Calu3 (cell line): ENCODE measurements at regions not wholly inside any gene's neighbourhood (a gene's known extent, or its start where the extent isn't known, plus 50 kb on each side); places are given as distances from the start of the nearest gene placed in this dataset.

Experiments used
- BruUV-seq: library from RNA; stranded (reverse); fragments of 400-500 nt; replicated peaks from 2 replicates; lab custom pipeline; 2021; lab: Mats Ljungman, UMichigan
- CTCF ChIA-PET: fragments of 300-600 bp; sonication (Branson Sonifier 250); formaldehyde crosslinking; loops from one replicate; lab custom pipeline; 2022; ENCODE audit warnings: antibody characterized with exemption; lab: Charles Lee
- DNase-seq: peaks from one replicate; pipeline ENCODE4 v3.0.0; 2022
- H3K27ac Mint-ChIP-seq: one replicate; pipeline ENCODE4 v1.8.0; 2022; ENCODE audit warnings: mixed read lengths; ENCODE audit not compliant: unreplicated experiment
- H3K27me3 Mint-ChIP-seq: one replicate; pipeline ENCODE4 v1.8.0; 2022; ENCODE audit warnings: mixed read lengths; ENCODE audit not compliant: unreplicated experiment
- H3K36me3 Mint-ChIP-seq: one replicate; pipeline ENCODE4 v1.8.0; 2022; ENCODE audit warnings: mild to moderate bottlenecking, moderate library complexity, mixed read lengths; ENCODE audit not compliant: insufficient read depth, unreplicated experiment
- H3K4me1 Mint-ChIP-seq: one replicate; pipeline ENCODE4 v1.8.0; 2022; ENCODE audit warnings: mild to moderate bottlenecking, low read depth, mixed read lengths; ENCODE audit not compliant: unreplicated experiment
- H3K4me3 Mint-ChIP-seq: one replicate; pipeline ENCODE4 v1.8.0; 2022; ENCODE audit warnings: mild to moderate bottlenecking, low read depth, moderate library complexity, mixed read lengths; ENCODE audit not compliant: unreplicated experiment
- H3K9me3 Mint-ChIP-seq: one replicate; pipeline ENCODE4 v1.8.0; 2022; ENCODE audit warnings: low read depth, mixed read lengths; ENCODE audit not compliant: unreplicated experiment
- intact Hi-C: fragments of 100-400 bp; cut with micrococcal nuclease; formaldehyde crosslinking; loops from one replicate; pipeline ENCODE4 v1.10.0; 2022; ENCODE audit not compliant: unreplicated experiment
- TF ChIP-seq, protein P1 (sequence below): fragments of 200-600 bp; IDR thresholded peaks from one replicate; pipeline ENCODE4 v1.8.0; 2022; ENCODE audit warnings: antibody characterized with exemption; ENCODE audit not compliant: unreplicated experiment

- CTCF ChIA-PET: no interaction called here
- Mint-ChIP-seq H3K36me3 (peaks cover 6% of the 10 kb centered on the region), H3K27me3 (no peaks in the 10 kb centered on the region), H3K9me3 (peaks cover 19% of the 10 kb centered on the region), H3K4me1 (peaks cover 11% of the 10 kb centered on the region), H3K4me3 (no peak overlapping the region), H3K27ac (no peak overlapping the region)
- BruUV-seq: no TSS peak
- DNase-seq: no peak
- intact Hi-C loops: no loop called here
- TF ChIP-seq, protein P1, sequence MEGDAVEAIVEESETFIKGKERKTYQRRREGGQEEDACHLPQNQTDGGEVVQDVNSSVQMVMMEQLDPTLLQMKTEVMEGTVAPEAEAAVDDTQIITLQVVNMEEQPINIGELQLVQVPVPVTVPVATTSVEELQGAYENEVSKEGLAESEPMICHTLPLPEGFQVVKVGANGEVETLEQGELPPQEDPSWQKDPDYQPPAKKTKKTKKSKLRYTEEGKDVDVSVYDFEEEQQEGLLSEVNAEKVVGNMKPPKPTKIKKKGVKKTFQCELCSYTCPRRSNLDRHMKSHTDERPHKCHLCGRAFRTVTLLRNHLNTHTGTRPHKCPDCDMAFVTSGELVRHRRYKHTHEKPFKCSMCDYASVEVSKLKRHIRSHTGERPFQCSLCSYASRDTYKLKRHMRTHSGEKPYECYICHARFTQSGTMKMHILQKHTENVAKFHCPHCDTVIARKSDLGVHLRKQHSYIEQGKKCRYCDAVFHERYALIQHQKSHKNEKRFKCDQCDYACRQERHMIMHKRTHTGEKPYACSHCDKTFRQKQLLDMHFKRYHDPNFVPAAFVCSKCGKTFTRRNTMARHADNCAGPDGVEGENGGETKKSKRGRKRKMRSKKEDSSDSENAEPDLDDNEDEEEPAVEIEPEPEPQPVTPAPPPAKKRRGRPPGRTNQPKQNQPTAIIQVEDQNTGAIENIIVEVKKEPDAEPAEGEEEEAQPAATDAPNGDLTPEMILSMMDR: no peak
Observed at GRCh38 chr12:63415357-63415756, 252.9 kb downstream of the DPY19L2 start.

GRCh38 chr12:63410197-63410596 is 258.1 kb downstream of the DPY19L2 start:
- Mint-ChIP-seq H3K9me3 (peaks cover 15% of the 10 kb centered on the region), H3K4me1 (no peaks in the 10 kb centered on the region), H3K36me3 (no peaks in the 10 kb centered on the region), H3K27ac (no peak overlapping the region), H3K4me3 (no peak overlapping the region), H3K27me3 (no peaks in the 10 kb centered on the region)
- CTCF ChIA-PET: no interaction called here
- BruUV-seq: no TSS peak
- intact Hi-C loops: no loop called here
- TF ChIP-seq, protein P1: no peak
- DNase-seq: no peak

GRCh38 chr12:63406781-63407180 is 255.8 kb upstream of the AVPR1A start:
- Mint-ChIP-seq H3K27me3 (no peaks in the 10 kb centered on the region), H3K36me3 (no peaks in the 10 kb centered on the region), H3K4me1 (peaks cover under 1% of the 10 kb centered on the region), H3K9me3 (peaks cover 10% of the 10 kb centered on the region), H3K4me3 (no peak overlapping the region), H3K27ac (no peak overlapping the region)
- no TSS peak for BruUV-seq
- no peak for DNase-seq
- TF ChIP-seq, protein P1: no peak
- intact Hi-C loops: no loop called here
- CTCF ChIA-PET: no interaction called here

GRCh38 chr12:63404611-63405010 is 253.6 kb upstream of the AVPR1A start:
- Mint-ChIP-seq H3K4me1 (peaks cover 17% of the 10 kb centered on the region), H3K27me3 (no peaks in the 10 kb centered on the region), H3K36me3 (peaks cover 5% of the 10 kb centered on the region), H3K9me3 (peaks cover 10% of the 10 kb centered on the region), H3K27ac (no peak overlapping the region), H3K4me3 (no peak overlapping the region)
- TF ChIP-seq, protein P1: no peak
- no peak for DNase-seq
- no TSS peak for BruUV-seq
- intact Hi-C loops: loop anchor here (5.0 kb wide), 1 partner anchor 42 kb away; no protein-coding TSS in a partner anchor
- CTCF ChIA-PET: no interaction called here
